Epidermal melanocyte (primary cell): ENCODE measurements at regions not wholly inside any gene's neighbourhood (a gene's known extent, or its start where the extent isn't known, plus 50 kb on each side); places are given as distances from the start of the nearest gene placed in this dataset.
A peak's percentile ranks its signal among the peaks of the same experiment; 100 is the strongest.

Experiments
- DNase-seq: peaks from one replicate; pipeline ENCODE4 v3.0.0; 2011; ENCODE audit warnings: low spot score; ENCODE audit not compliant: insufficient read length

- no peak for DNase-seq
Observed at GRCh38 chr1:98426092-98426491, 235.4 kb upstream of the SNX7 start.

- DNase-seq: no peak
Observed at GRCh38 chr1:98422816-98423215, 238.7 kb upstream of the SNX7 start.

GRCh38 chr1:98421085-98421435 lies 240.5 kb upstream of the SNX7 start:
- no peak for DNase-seq

- no peak for DNase-seq
Observed at GRCh38 chr1:98420376-98421084, 241.0 kb upstream of the SNX7 start.

- DNase-seq: no peak
Observed at GRCh38 chr1:98417820-98418219, 243.7 kb upstream of the SNX7 start.

GRCh38 chr1:98410082-98410481 lies 251.4 kb upstream of the SNX7 start:
- no peak for DNase-seq

GRCh38 chr1:98406352-98407088 lies 255.0 kb upstream of the SNX7 start:
- DNase-seq: no peak

GRCh38 chr1:98405581-98406074 lies 255.9 kb upstream of the SNX7 start:
- DNase-seq: no peak

GRCh38 chr1:98404866-98405265 lies 256.7 kb upstream of the SNX7 start:
- DNase-seq: no peak

- DNase-seq: no peak
Observed at GRCh38 chr1:98403963-98404480, 257.5 kb upstream of the SNX7 start.

GRCh38 chr1:98402860-98403259 lies 258.7 kb upstream of the SNX7 start:
- no peak for DNase-seq

- no peak for DNase-seq
Observed at GRCh38 chr1:98400446-98400845, 261.1 kb upstream of the SNX7 start.

- DNase-seq: no peak
Observed at GRCh38 chr1:98399218-98399617, 262.3 kb upstream of the SNX7 start.

GRCh38 chr1:98398649-98399048 lies 262.9 kb upstream of the SNX7 start:
- DNase-seq: no peak

- no peak for DNase-seq
Observed at GRCh38 chr1:98398092-98398491, 263.4 kb upstream of the SNX7 start.

GRCh38 chr1:98393719-98394118 lies 267.8 kb upstream of the SNX7 start:
- DNase-seq: no peak

GRCh38 chr1:98391175-98391574 lies 270.3 kb upstream of the SNX7 start:
- DNase-seq: no peak

GRCh38 chr1:98389809-98390208 lies 271.7 kb upstream of the SNX7 start:
- DNase-seq: no peak

- peak; percentile 44 for DNase-seq
Observed at GRCh38 chr1:98388441-98388840, 273.1 kb upstream of the SNX7 start.

GRCh38 chr1:98387701-98388100 lies 273.8 kb upstream of the SNX7 start:
- DNase-seq: no peak

- no peak for DNase-seq
Observed at GRCh38 chr1:98386675-98387440, 274.7 kb upstream of the SNX7 start.

- DNase-seq: no peak
Observed at GRCh38 chr1:98385652-98386051, 275.9 kb upstream of the SNX7 start.
